Vagina (tissue), 2 donors: ENCODE measurements at regions not wholly inside any gene's neighbourhood (a gene's known extent, or its start where the extent isn't known, plus 50 kb on each side); places are given as distances from the start of the nearest gene placed in this dataset.

Experiments used
- DNase-seq, 2 donors: peaks; one replicate each; pipeline ENCODE4 v3.0.0-alpha.2; 2017; ENCODE audit errors: extremely low spot score in 2 of 2
- H3K27ac ChIP-seq: fragments of 200-600 bp; sonication (generic); one replicate; pipeline ENCODE4 v1.5.1; 2019
- H3K27me3 ChIP-seq: fragments of 200-600 bp; sonication (generic); one replicate; pipeline ENCODE4 v1.5.1; 2019
- H3K36me3 ChIP-seq, 2 donors: fragments of 200-600 bp; sonication (generic); one replicate each; pipeline ENCODE4 v1.5.1; 2017 to 2019
- H3K4me1 ChIP-seq: fragments of 200-600 bp; sonication (generic); one replicate; pipeline ENCODE4 v1.5.1; 2019
- H3K4me3 ChIP-seq, 2 donors: fragments of 200-600 bp; sonication (generic); 1 replicate in 1 of 2; 2 replicates in 1 of 2; pipeline ENCODE4 v1.5.1; 2016 to 2019
- H3K9me3 ChIP-seq: fragments of 200-600 bp; sonication (generic); one replicate; pipeline ENCODE4 v1.5.1; 2019
- POLR2A ChIP-seq, 2 donors: fragments of 450-650 bp; IDR thresholded peaks; one replicate each; pipeline ENCODE4 v1.6.1; 2017; ENCODE audit warnings: antibody characterized with exemption in 2 of 2, mild to moderate bottlenecking in 2 of 2, moderate library complexity in 2 of 2
- POLR2AphosphoS5 ChIP-seq, 2 donors: sonication (generic); formaldehyde crosslinking; IDR thresholded peaks; one replicate each; pipeline ENCODE4 v1.9.0; 2017; ENCODE audit warnings: antibody characterized with exemption in 2 of 2, mild to moderate bottlenecking in 2 of 2, low read depth in 1 of 2; ENCODE audit not compliant: insufficient read depth in 1 of 2
- intact Hi-C: fragments of 100-400 bp; cut with DNase I; formaldehyde crosslinking; loops from one replicate; pipeline ENCODE4 v1.15.1; 2023
- TF ChIP-seq, protein P1 (sequence below), 3 experiments: fragments of 450-650 bp in 2 of 3; fragments of 200-600 bp in 1 of 3; sonication (generic) in 1 of 3; IDR thresholded peaks; one replicate each; pipeline ENCODE4 v1.5.1; 2017 to 2019; ENCODE audit warnings: antibody characterized with exemption in 3 of 3, mild to moderate bottlenecking in 2 of 3, moderate library complexity in 2 of 3

DNA sequence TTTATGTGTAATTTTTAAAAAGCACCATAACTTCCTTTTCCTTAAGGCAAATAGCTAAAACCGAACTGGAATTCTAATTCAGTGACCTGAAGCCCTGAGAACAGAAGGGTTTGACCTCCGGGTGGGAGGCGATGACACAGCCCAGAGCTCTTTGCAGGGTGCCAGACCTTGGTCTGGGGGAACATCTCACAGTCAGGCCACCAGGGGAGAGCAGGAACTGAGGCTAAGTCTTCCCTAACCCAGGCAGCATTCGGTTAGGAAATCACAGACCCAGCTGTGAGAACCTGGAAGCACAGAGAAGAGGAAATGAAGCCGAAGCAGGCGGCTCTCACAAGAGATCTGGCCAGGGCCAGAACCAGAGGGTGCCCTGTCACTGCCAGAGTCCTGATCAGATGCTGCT lies 444.8 kb downstream of the TTLL7 start:
- peaks cover 4% of the 10 kb centered on the region for H3K4me1 ChIP-seq
- H3K27me3 ChIP-seq, result no peaks in the 10 kb centered on the region
- no peaks in the 10 kb centered on the region for H3K36me3 ChIP-seq
- no peak overlapping the region for H3K4me3 ChIP-seq
- DNase-seq, result no peak
- TF ChIP-seq, protein P1, sequence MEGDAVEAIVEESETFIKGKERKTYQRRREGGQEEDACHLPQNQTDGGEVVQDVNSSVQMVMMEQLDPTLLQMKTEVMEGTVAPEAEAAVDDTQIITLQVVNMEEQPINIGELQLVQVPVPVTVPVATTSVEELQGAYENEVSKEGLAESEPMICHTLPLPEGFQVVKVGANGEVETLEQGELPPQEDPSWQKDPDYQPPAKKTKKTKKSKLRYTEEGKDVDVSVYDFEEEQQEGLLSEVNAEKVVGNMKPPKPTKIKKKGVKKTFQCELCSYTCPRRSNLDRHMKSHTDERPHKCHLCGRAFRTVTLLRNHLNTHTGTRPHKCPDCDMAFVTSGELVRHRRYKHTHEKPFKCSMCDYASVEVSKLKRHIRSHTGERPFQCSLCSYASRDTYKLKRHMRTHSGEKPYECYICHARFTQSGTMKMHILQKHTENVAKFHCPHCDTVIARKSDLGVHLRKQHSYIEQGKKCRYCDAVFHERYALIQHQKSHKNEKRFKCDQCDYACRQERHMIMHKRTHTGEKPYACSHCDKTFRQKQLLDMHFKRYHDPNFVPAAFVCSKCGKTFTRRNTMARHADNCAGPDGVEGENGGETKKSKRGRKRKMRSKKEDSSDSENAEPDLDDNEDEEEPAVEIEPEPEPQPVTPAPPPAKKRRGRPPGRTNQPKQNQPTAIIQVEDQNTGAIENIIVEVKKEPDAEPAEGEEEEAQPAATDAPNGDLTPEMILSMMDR (IDR thresholded peaks at IDR 0.05), result no peak
- TF ChIP-seq POLR2A (IDR thresholded peaks at IDR 0.05) (no peak), POLR2AphosphoS5 (IDR thresholded peaks at IDR 0.05; ENCODE audit: insufficient read depth in 1 of 2, low read depth in 1 of 2) (no peak)
- no peak overlapping the region for H3K27ac ChIP-seq
- no peaks in the 10 kb centered on the region for H3K9me3 ChIP-seq
- intact Hi-C loops, result no loop called here

DNA sequence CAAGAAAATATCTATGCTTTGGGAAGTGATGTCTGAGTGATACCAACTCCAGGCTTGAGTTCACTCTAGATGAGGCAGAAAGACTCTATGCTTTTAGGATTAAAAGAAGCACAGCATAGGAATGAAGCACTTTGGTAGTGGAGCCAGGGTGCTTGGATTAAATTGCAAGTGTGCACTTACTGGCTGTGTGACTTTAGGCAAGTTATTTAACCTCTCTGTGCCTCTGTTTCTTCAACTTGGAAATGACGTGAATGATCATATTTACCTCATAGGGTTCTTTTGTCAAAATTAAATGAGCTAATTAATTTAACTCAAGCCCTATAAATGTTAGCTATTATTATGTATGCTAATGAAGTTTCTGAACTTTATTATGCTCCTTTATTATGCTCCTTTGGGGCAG lies 446.1 kb downstream of the TTLL7 start:
- H3K27me3 ChIP-seq, result no peaks in the 10 kb centered on the region
- TF ChIP-seq, protein P1 (IDR thresholded peaks at IDR 0.05), result no peak
- TF ChIP-seq POLR2AphosphoS5 (IDR thresholded peaks at IDR 0.05; ENCODE audit: insufficient read depth in 1 of 2, low read depth in 1 of 2), result no peak
- TF ChIP-seq POLR2A (IDR thresholded peaks at IDR 0.05), result no peak
- intact Hi-C loops, result no loop called here

DNA sequence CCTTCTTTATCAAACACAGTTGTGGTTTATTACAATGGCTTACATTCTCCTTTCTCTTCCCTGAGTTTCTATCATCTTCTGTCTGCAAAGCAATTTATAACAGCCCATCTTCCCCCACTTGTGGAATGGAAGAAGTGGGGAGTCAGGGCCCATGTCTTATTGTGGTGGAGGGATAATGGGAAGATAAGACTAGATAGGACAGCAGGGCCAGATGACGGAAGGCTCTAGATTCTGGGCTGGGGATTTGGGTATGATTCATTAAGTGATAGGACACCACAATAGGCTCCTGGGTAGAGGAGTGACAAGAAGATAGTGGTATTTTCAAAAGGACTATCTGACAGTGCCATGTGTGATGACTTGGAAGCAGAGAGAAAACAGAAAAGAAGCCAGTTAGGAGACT lies 450.6 kb downstream of the TTLL7 start:
- intact Hi-C loops, result no loop called here
- Histone ChIP-seq H3K27me3 (no peaks in the 10 kb centered on the region), H3K4me3 (no peak overlapping the region), H3K9me3 (no peaks in the 10 kb centered on the region), H3K4me1 (no peaks in the 10 kb centered on the region), H3K36me3 (no peaks in the 10 kb centered on the region), H3K27ac (no peak overlapping the region)
- no peak for TF ChIP-seq POLR2A (IDR thresholded peaks at IDR 0.05)
- TF ChIP-seq, protein P1 (IDR thresholded peaks at IDR 0.05), result no peak
- TF ChIP-seq POLR2AphosphoS5 (IDR thresholded peaks at IDR 0.05; ENCODE audit: insufficient read depth in 1 of 2, low read depth in 1 of 2), result no peak
- no peak for DNase-seq

More for the DNA sequence above, 446.1 kb downstream of the TTLL7 start:
- Histone ChIP-seq H3K4me3 (no peak overlapping the region), H3K27ac (no peak overlapping the region), H3K4me1 (peaks cover 4% of the 10 kb centered on the region), H3K9me3 (no peaks in the 10 kb centered on the region), H3K36me3 (no peaks in the 10 kb centered on the region)
- DNase-seq, result no peak

DNA sequence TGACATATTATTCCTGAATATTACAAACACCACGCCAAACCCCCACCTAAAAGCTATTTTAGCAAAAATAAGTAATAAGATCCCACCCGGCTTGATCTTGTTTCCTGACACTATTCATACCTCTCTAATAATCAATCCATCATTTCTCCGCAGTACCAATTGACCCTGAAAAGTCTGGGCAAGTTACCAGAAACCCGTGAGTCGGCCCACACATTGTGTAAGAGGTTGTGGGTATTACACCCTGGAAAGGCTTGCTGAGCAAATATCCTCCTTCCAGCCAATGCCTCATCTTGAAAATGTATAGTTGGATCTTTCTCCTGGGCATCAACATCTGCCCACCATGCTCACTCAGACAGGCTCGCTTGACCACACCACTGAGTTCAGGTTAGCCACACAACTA lies 451.0 kb downstream of the TTLL7 start:
- Histone ChIP-seq H3K27ac (no peak overlapping the region), H3K4me1 (no peaks in the 10 kb centered on the region), H3K36me3 (no peaks in the 10 kb centered on the region), H3K9me3 (no peaks in the 10 kb centered on the region), H3K4me3 (no peak overlapping the region), H3K27me3 (no peaks in the 10 kb centered on the region)
- intact Hi-C loops, result no loop called here
- TF ChIP-seq, protein P1 (IDR thresholded peaks at IDR 0.05), result no peak
- TF ChIP-seq POLR2A (IDR thresholded peaks at IDR 0.05) (no peak), POLR2AphosphoS5 (IDR thresholded peaks at IDR 0.05; ENCODE audit: insufficient read depth in 1 of 2, low read depth in 1 of 2) (no peak)
- DNase-seq, result no peak

DNA sequence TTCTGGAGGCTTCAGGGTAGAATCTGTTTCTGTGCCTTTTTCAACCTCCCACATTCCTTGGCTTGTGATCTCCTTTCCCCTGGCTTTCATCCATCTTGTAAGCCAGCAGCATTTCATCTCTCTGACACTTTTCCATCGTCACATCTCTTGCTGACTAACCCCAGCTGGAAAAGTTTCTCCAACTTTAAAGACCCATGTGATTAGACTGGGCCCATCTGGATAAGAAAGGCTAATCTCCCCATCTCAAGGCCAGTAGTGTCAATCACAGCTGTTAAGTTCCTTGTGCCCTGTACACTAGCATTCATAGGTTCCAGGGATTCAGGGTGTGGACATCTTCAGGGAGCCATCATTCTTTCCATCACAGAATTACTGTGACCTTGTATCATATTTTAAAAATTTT lies 452.1 kb downstream of the TTLL7 start:
- H3K4me3 ChIP-seq, result no peak overlapping the region
- H3K9me3 ChIP-seq, result no peaks in the 10 kb centered on the region
- TF ChIP-seq, protein P1 (IDR thresholded peaks at IDR 0.05), result no peak
- TF ChIP-seq POLR2AphosphoS5 (IDR thresholded peaks at IDR 0.05; ENCODE audit: insufficient read depth in 1 of 2, low read depth in 1 of 2) (no peak), POLR2A (IDR thresholded peaks at IDR 0.05) (no peak)
- no peaks in the 10 kb centered on the region for H3K4me1 ChIP-seq
- DNase-seq, result no peak
- no peaks in the 10 kb centered on the region for H3K27me3 ChIP-seq
- intact Hi-C loops, result no loop called here
- no peaks in the 10 kb centered on the region for H3K36me3 ChIP-seq
- H3K27ac ChIP-seq, result no peak overlapping the region
